Ishikawa (cell line): ENCODE measurements at regions not wholly inside any gene's neighbourhood (a gene's known extent, or its start where the extent isn't known, plus 50 kb on each side); places are given as distances from the start of the nearest gene placed in this dataset.

Experiments used
- EP300 ChIP-seq: IDR thresholded peaks from 2 replicates; pipeline ENCODE4 v1.6.1; 2012; ENCODE audit warnings: borderline replicate concordance
- TF ChIP-seq, protein P1 (sequence below): IDR thresholded peaks from 2 replicates; pipeline ENCODE4 v1.6.1; 2012; ENCODE audit warnings: low read depth, mild to moderate bottlenecking

DNA sequence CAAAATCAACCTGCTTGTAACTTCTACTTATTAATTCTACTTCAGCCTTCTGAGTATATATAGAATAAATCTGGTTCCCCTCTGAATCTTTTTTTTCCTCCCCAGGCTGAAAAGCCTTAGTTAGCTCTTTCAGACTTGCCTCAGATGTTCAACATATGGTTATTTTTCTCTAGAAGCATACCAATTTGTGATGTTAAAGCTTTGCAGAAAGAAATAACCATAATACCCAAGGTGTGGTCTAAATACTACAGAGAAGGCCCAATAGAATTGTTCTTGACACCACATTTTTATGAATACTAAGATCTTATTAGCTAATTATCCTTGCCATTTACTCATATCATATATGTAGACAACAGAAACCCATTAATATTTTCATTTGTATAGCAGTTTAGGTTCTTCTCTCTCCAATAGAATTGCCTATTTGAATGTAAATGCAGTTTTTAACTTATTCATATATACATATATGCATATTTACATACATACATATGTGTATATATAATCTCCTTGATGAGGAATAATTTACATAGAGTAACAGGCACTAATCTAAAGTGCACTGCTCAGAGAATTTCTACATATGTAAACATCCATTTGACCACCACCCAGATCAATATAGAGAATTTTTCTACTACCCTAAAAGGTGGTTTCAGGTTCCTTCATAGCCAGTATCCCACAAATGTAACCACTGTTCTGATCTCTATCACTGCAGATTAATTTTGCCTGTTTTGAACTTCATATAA lies 175.2 kb upstream of the IVNS1ABP start:
- TF ChIP-seq, protein P1, sequence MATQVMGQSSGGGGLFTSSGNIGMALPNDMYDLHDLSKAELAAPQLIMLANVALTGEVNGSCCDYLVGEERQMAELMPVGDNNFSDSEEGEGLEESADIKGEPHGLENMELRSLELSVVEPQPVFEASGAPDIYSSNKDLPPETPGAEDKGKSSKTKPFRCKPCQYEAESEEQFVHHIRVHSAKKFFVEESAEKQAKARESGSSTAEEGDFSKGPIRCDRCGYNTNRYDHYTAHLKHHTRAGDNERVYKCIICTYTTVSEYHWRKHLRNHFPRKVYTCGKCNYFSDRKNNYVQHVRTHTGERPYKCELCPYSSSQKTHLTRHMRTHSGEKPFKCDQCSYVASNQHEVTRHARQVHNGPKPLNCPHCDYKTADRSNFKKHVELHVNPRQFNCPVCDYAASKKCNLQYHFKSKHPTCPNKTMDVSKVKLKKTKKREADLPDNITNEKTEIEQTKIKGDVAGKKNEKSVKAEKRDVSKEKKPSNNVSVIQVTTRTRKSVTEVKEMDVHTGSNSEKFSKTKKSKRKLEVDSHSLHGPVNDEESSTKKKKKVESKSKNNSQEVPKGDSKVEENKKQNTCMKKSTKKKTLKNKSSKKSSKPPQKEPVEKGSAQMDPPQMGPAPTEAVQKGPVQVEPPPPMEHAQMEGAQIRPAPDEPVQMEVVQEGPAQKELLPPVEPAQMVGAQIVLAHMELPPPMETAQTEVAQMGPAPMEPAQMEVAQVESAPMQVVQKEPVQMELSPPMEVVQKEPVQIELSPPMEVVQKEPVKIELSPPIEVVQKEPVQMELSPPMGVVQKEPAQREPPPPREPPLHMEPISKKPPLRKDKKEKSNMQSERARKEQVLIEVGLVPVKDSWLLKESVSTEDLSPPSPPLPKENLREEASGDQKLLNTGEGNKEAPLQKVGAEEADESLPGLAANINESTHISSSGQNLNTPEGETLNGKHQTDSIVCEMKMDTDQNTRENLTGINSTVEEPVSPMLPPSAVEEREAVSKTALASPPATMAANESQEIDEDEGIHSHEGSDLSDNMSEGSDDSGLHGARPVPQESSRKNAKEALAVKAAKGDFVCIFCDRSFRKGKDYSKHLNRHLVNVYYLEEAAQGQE, result no peak
- no peak for TF ChIP-seq EP300
